HG03108 (cell line): ENCODE measurements at regions not wholly inside any gene's neighbourhood (a gene's known extent, or its start where the extent isn't known, plus 50 kb on each side); places are given as distances from the start of the nearest gene placed in this dataset.
"Not testable (repeated sequence)": the region's sequence is repeated elsewhere in the genome, so short reads cannot be mapped to it uniquely, and the experiment has no call there.

ENCODE experiments used
- ATAC-seq: cut with Tn5 transposase; IDR thresholded peaks from one replicate; pipeline ENCODE4 v1.9.1; 2021; ENCODE audit warnings: moderate library complexity; ENCODE audit not compliant: unreplicated experiment

DNA sequence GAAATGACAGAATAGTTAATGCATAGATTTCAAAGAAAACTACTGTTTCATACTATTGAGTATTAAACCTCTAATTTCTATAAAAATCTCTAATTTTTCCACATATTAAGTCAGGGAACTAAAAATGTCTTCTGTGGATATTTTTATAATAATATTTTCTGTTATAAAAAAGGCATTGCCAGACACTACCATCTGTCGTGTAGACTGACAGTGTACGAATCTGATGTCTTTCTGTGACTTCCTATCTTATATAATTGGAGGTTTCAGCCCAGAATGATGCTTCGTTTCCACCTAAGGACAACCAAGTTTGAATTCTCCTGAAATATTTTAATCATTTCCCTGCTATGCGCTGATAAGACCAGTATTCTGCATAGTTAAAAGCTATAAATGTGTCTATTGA lies 456.6 kb upstream of the ARRDC3 start:
- no peak for ATAC-seq

DNA sequence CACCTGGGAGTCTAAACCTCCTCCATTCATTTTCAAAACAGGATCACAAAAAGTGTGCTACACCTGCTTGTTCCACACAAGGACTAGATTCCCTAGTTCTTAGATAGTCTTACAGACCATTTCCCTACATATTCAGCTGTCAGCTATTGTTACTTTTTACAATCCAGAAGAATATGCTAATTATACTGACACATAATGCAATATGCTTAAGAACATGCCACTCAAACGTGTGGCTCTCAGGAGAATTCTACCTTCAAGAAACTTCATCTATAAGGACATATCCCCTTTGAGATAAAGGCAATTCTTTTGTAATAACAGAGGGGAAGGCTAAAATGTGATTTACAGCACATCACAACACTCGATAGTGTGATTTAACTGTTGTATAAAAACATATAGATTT lies 456.1 kb upstream of the ARRDC3 start:
- no peak for ATAC-seq

- no peak for ATAC-seq
Observed at GRCh38 chr5:91830361-91830953, 447.3 kb upstream of the ARRDC3 start.

- ATAC-seq: no peak
Observed at GRCh38 chr5:91825618-91826017, 442.5 kb upstream of the ARRDC3 start.

- no peak for ATAC-seq
Observed at GRCh38 chr5:91824406-91824805, 441.3 kb upstream of the ARRDC3 start.

DNA sequence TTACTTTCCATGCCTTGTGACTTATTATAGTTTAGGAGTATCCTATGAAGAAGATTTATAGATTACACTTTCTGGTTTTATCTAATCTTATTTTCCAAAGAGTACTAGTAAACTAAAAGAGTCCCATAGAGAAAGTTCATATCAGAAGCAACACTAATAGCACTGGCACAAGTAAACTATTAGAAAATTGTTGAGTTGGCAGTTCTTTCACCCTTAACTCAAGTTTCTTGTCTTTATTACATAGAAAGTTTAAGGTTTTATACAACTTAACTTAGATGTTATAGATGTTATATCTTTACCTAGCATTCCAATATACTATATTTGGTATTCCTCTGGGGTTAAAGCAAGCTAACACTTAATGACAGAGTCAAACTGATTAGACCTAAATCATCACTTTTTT lies 437.8 kb upstream of the ARRDC3 start:
- ATAC-seq: no peak

DNA sequence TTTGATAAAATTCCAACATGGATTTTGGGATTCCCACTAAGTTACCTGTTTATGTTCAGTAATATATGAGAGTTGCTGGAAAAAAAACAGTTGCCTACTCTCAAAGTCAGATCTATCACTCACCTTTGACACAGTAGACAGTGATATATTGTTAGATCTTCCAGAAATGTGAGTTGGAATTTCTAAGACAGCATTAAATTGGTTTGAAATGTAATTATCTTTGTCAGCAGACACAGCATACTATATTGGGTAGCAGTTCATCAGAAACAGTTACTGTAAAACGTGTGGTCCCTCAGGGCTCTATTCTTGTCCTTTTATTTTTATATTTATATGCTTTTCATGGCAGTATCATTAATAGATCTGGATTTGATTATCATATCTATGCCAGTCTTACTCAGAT lies 433.6 kb upstream of the ARRDC3 start:
- ATAC-seq: no peak

DNA sequence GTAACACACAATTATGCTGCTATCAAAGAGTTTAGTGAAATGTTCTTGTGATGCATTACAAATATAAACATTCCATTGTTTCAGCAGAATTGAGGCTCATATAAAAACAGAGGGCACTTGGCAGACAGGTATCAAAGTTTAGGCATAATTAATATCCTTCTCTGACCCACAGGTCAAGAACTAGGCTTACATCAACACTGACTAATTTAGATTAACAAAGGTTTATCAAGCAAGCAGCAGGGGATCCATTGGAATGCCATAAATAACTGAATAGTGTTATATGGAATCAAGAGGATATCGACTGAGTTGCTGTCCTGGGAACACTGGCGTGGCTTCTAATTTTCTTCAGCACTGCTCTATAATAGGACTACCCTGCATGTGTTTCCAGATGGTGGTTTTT lies 414.5 kb upstream of the ARRDC3 start:
- ATAC-seq: no peak

- no peak for ATAC-seq
Observed at GRCh38 chr5:91794856-91795548, 411.9 kb upstream of the ARRDC3 start.

DNA sequence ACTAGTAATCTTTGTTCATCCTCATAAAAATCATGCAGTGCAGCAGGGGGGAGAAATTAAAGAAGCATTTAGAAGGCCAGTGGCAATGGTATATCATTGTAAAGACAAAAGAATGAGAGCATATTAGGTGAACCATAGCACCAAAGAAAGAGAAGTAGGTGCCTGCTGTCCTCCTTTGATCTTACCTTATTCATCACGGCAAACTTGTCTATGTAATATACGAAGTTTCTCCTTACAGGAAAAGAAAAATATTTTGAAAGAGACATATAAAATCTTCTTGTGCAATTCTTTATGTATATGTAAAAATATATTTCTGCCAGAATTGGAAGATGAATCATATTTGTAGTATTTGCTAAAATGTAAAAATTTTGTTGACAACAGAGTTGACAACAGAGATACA lies 411.3 kb upstream of the ARRDC3 start:
- no peak for ATAC-seq

DNA sequence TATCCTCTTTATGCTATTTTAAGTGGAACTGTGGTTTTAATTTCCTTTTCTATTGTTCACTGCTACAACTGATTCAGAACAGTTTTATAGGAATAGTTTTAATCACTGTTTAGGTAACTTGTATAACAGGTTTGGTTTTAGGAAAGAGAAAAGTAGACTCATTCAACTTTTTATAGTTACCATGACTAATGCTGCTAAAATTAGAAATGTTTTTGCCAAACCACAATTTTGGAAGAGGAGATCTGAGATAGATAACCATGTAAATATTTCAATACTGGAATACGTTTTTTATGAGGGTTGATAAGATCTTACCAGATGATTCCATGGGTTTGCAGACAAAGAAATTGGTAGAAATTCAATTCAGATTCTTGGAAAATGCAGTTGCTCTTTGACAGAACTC lies 404.6 kb upstream of the ARRDC3 start:
- ATAC-seq: no peak

GRCh38 chr5:91777671-91778070 lies 394.6 kb upstream of the ARRDC3 start:
- ATAC-seq: no peak

- ATAC-seq: no peak
Observed at GRCh38 chr5:91776249-91776648, 393.1 kb upstream of the ARRDC3 start.

- ATAC-seq: no peak
Observed at GRCh38 chr5:91770400-91770799, 387.3 kb upstream of the ARRDC3 start.

DNA sequence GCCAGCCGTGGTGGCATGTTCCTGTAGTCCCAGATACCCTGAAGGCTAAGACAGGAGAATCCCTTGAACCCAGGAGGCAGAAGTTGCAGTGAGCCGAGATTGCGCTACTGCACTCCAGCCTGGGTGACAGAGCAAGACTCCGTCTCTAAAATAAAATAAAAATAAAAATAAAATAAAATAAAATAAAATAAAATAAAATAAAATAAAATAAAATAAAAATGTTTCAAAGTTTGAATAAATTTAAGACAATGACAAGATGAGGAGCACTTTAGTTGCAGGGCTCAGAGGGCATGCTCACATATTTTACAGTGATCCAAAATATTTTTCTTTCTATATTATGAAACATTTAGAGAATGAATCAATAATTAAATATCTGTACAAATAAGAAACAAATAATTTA lies 374.3 kb upstream of the ARRDC3 start:
- not testable (repeated sequence) for ATAC-seq

- ATAC-seq: no peak
Observed at GRCh38 chr5:91754990-91755389, 371.9 kb upstream of the ARRDC3 start.

GRCh38 chr5:91744470-91744869 lies 361.4 kb upstream of the ARRDC3 start:
- not testable (repeated sequence) for ATAC-seq

- ATAC-seq: no peak
Observed at GRCh38 chr5:91742550-91742949, 359.4 kb upstream of the ARRDC3 start.

GRCh38 chr5:91741764-91742505 lies 358.8 kb upstream of the ARRDC3 start:
- ATAC-seq: no peak

GRCh38 chr5:91730026-91730425 lies 346.9 kb upstream of the ARRDC3 start:
- ATAC-seq: no peak

DNA sequence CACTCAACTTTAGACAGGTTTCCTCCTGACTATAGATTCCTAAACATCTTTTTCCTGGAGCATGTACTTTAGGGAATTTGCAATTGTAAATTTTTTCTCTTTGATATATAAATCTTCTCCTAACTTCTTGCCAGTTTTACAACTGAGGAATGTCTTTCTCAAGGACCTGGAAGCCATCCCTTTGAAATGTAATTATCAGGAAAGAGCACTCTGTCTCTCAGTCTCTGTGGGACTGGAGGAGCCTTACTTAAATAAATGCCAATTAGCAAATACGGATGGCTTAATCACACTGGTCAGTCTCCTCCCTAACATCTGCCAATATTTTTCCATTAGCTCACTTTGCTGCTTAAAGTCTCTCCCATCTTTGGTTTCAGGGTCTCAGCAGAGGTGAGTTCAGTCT lies 344.3 kb upstream of the ARRDC3 start:
- no peak for ATAC-seq

GRCh38 chr5:91722736-91723467 lies 339.8 kb upstream of the ARRDC3 start:
- ATAC-seq: no peak
